HCT116 (cell line): ENCODE measurements at regions not wholly inside any gene's neighbourhood (a gene's known extent, or its start where the extent isn't known, plus 50 kb on each side); places are given as distances from the start of the nearest gene placed in this dataset.

Source experiments
- ATAC-seq: fragments of 200-7000 bp; cut with Tn5 transposase; 2 replicates; pipeline ENCODE4 v1.9.1; 2020; ENCODE audit warnings: mild to moderate bottlenecking, moderate library complexity
- BruUV-seq: library from RNA; stranded (reverse); fragments of 400-500 nt; replicated peaks from 2 replicates; lab custom pipeline; 2021; lab: Mats Ljungman, UMichigan
- CTCF ChIA-PET: fragments of 300-600 bp; sonication (Branson Sonifier 250); formaldehyde crosslinking; loops from one replicate; lab custom pipeline; 2021; ENCODE audit warnings: antibody characterized with exemption; lab: Charles Lee
- POLR2A ChIA-PET: fragments of 300-600, 350-600 bp; sonication (Branson Sonifier 250); formaldehyde crosslinking; loops from one replicate; lab custom pipeline; 2021; ENCODE audit warnings: antibody characterized with exemption; lab: Charles Lee
- RAD21 ChIA-PET, 2 experiments: fragments of 300-600 bp; sonication (Branson Sonifier 250); formaldehyde crosslinking; loops; one replicate each; lab custom pipeline; 2023; ENCODE audit warnings: low total read pairs in 2 of 2; ENCODE audit not compliant: uncharacterized antibody in 2 of 2, unreplicated experiment in 2 of 2, low non-redundant PET in 1 of 2; lab: Charles Lee
- DNase-seq: peaks from one replicate; pipeline ENCODE4 v3.0.0-alpha.2; 2010; ENCODE audit warnings: low read depth, low spot score
- H2AFZ ChIP-seq: fragments of 200-600 bp; shearing (Covaris generic), sonication (generic); 2 replicates; pipeline ENCODE4 v1.6.1; 2017; ENCODE audit warnings: low read depth, mixed run types, mixed read lengths, antibody characterized with exemption, low read length; ENCODE audit not compliant: poor library complexity, severe bottlenecking
- H3K27ac ChIP-seq: 2 replicates; pipeline ENCODE4 v1.5.1; 2012; ENCODE audit warnings: low read depth, low read length
- H3K27me3 ChIP-seq: fragments of 200-600 bp; sonication (generic); 2 replicates; pipeline ENCODE4 v1.6.1; 2016; ENCODE audit warnings: mixed run types, low read length, mixed read lengths; ENCODE audit not compliant: insufficient read depth
- H3K36me3 ChIP-seq, 2 experiments: fragments of 200-500 bp in 1 of 2; fragments of 200-600 bp in 1 of 2; sonication (Bioruptor generic) in 1 of 2; sonication (generic) in 1 of 2; 2 replicates each; pipeline versions ENCODE4 v1.5.1 to v1.6.1; 2014 to 2016; ENCODE audit warnings: low read length in 2 of 2, inconsistent platforms in 1 of 2, mixed read lengths in 1 of 2, mixed run types in 1 of 2; ENCODE audit not compliant: insufficient read depth in 2 of 2, control insufficient read depth in 1 of 2
- H3K4me1 ChIP-seq, 2 experiments: fragments of 200-600 bp in 1 of 2; sonication (generic) in 1 of 2; 2 replicates each; pipeline versions ENCODE4 v1.5.1 to v1.6.1; 2012 to 2017; ENCODE audit warnings: low read length in 2 of 2, inconsistent platforms in 1 of 2, mild to moderate bottlenecking in 1 of 2, mixed read lengths in 1 of 2, mixed run types in 1 of 2, moderate library complexity in 1 of 2; ENCODE audit not compliant: insufficient read depth in 2 of 2, control insufficient read depth in 1 of 2
- H3K4me2 ChIP-seq: fragments of 200-600 bp; sonication (generic); 2 replicates; pipeline ENCODE4 v1.6.1; 2017; ENCODE audit warnings: mixed run types, low read length, mixed read lengths
- H3K4me3 ChIP-seq, 2 experiments: fragments of 200-600 bp in 1 of 2; sonication (generic) in 1 of 2; replicated peaks in 1 of 2; 2 replicates each; pipeline ENCODE4 v1.5.1; 2011 to 2016; ENCODE audit warnings: low read length in 2 of 2, control low read depth in 1 of 2, low read depth in 1 of 2, mild to moderate bottlenecking in 1 of 2, mixed read lengths in 1 of 2, mixed run types in 1 of 2
- H3K79me2 ChIP-seq: fragments of 200-600 bp; sonication (generic); 2 replicates; pipeline ENCODE4 v1.6.1; 2017; ENCODE audit warnings: mild to moderate bottlenecking, mixed run types, low read length, moderate library complexity, mixed read lengths; ENCODE audit not compliant: insufficient read depth
- H3K9ac ChIP-seq: fragments of 200-600 bp; sonication (generic); 2 replicates; pipeline ENCODE4 v1.6.1; 2016; ENCODE audit warnings: low read length, mixed read lengths
- H3K9me2 ChIP-seq: fragments of 200-600 bp; sonication (generic), shearing (Covaris generic); 2 replicates; pipeline ENCODE4 v1.6.1; 2017; ENCODE audit warnings: mixed run types, mild to moderate bottlenecking, moderate library complexity; ENCODE audit not compliant: insufficient read depth
- H3K9me3 ChIP-seq, 2 experiments: fragments of 200-500 bp in 1 of 2; fragments of 200-600 bp in 1 of 2; sonication (Bioruptor generic) in 1 of 2; sonication (generic) in 1 of 2; 2 replicates each; pipeline ENCODE4 v1.6.1; 2014 to 2017; ENCODE audit warnings: low read length in 2 of 2, mixed read lengths in 2 of 2, inconsistent platforms in 1 of 2, low read depth in 1 of 2, mild to moderate bottlenecking in 1 of 2, mixed run types in 1 of 2, moderate library complexity in 1 of 2; ENCODE audit not compliant: control insufficient read depth in 1 of 2, insufficient read depth in 1 of 2
- H4K20me1 ChIP-seq: fragments of 200-600 bp; sonication (generic), shearing (Covaris generic); 2 replicates; pipeline ENCODE4 v1.6.1; 2017; ENCODE audit warnings: mixed run types, mild to moderate bottlenecking, moderate library complexity; ENCODE audit not compliant: insufficient read depth
- ELF1 ChIP-seq: IDR thresholded peaks from 2 replicates; pipeline ENCODE4 v1.6.1; 2012; ENCODE audit warnings: low read depth, borderline replicate concordance
- JUND ChIP-seq: IDR thresholded peaks from 2 replicates; pipeline ENCODE4 v1.6.1; 2012
- POLR2A ChIP-seq: IDR thresholded peaks from 2 replicates; pipeline ENCODE4 v1.7.0; 2011; ENCODE audit warnings: borderline replicate concordance; ENCODE audit not compliant: insufficient read depth, insufficient read length; ENCODE audit errors: extremely low read depth
- POLR2AphosphoS5 ChIP-seq: IDR thresholded peaks from 2 replicates; pipeline ENCODE4 v1.6.1; 2011; ENCODE audit warnings: mild to moderate bottlenecking, low read depth, low read length, moderate library complexity
- RAD21 ChIP-seq: IDR thresholded peaks from 2 replicates; pipeline ENCODE4 v1.6.1; 2012; ENCODE audit warnings: low read depth, mild to moderate bottlenecking
- SP1 ChIP-seq: IDR thresholded peaks from 2 replicates; pipeline ENCODE4 v1.6.1; 2012; ENCODE audit warnings: low read depth
- TCF7L2 ChIP-seq: IDR thresholded peaks from 2 replicates; pipeline ENCODE4 v1.7.0; 2011; ENCODE audit warnings: borderline replicate concordance, inconsistent platforms; ENCODE audit not compliant: insufficient read depth, insufficient read length; ENCODE audit errors: extremely low read depth
- YY1 ChIP-seq: IDR thresholded peaks from 2 replicates; pipeline ENCODE4 v1.6.1; 2011; ENCODE audit warnings: low read length, low read depth, moderate library complexity, mild to moderate bottlenecking; ENCODE audit not compliant: insufficient replicate concordance; ENCODE audit errors: extremely low read depth
- intact Hi-C: fragments of 100-400 bp; cut with micrococcal nuclease; formaldehyde crosslinking; loops from 2 replicates; pipeline ENCODE4 v1.10.0; 2022
- TF ChIP-seq, protein P1 (sequence below): IDR thresholded peaks from 2 replicates; pipeline ENCODE4 v1.6.1; 2012
- TF ChIP-seq, protein P2 (sequence below): IDR thresholded peaks from 2 replicates; pipeline ENCODE4 v1.6.1; 2012
- TF ChIP-seq, protein P3 (sequence below), 3 experiments: fragments of 200-600 bp in 1 of 3; sonication (generic) in 1 of 3; IDR thresholded peaks in 2 of 3; conservative IDR thresholded peaks in 1 of 3; 2 replicates each; pipeline ENCODE4 v1.5.1; 2012 to 2017; ENCODE audit warnings: low read depth in 2 of 3, low read length in 2 of 3, antibody characterized with exemption in 1 of 3, borderline replicate concordance in 1 of 3, control low read depth in 1 of 3, mild to moderate bottlenecking in 1 of 3, mixed read lengths in 1 of 3, mixed run types in 1 of 3, moderate library complexity in 1 of 3; ENCODE audit not compliant: insufficient read depth in 1 of 3
- TF ChIP-seq, protein P4 (sequence below): IDR thresholded peaks from 2 replicates; pipeline ENCODE4 v1.6.1; 2011; ENCODE audit warnings: mild to moderate bottlenecking, low read length, moderate library complexity; ENCODE audit not compliant: insufficient replicate concordance; ENCODE audit errors: extremely low read depth

DNA sequence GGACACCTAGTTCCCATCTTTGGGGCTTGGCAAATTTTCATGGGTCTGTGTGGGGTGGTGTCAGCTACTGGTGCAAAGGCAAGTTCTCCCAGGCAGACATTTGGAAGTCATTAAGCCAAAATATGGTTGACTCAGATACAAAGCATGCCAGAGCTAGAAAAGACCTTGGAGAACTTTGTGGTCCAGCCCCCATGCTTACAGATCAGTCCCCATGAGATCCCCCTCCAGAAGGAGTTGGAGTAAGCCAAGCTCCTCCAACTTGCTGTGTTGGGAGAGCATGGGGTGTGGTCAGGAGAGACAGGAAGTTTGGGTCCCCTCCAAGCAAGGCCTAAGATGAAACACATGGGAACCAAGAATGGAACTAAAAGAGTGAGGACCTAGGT, 224.5 kb downstream of the CYP26B1 start:
- no peak for ATAC-seq

DNA sequence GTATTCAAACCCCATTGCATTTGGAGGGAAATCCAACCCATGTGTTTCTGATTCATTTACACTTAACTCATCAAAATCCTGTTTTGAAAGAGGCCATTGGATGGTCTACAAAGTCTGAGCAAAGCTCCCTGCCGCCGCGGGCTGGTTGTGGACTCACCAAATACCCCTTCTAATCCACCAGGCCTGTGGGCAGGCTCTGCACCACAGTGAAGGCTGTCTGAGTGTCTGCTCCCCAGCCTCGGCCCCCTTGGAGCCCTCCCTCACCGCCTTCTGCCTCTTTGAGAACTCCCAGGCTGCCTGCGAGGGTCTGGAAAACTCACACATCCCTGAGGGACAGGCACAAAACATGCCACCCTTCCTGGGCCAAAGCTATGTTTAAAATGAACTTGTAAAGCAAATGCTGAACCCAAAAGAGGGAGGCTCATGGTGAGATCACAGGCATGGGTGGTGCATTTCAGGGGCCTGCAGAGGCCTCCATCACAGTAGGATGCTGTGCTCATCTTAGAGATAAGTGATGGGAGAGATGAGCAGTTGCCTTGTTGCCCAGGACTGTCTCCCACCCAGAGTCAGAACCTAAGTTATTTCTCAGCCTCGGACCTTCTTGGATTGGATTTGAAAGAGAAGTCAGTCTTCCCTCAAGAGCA, 225.0 kb downstream of the CYP26B1 start:
- ChIA-PET CTCF (interaction anchor here (2.0 to 3.3 kb wide), 4 partner anchors 11 to 657 kb away, joined by 7 to 39 read pairs (median 20); no protein-coding TSS in a partner anchor), POLR2A (no interaction called here)
- TF ChIP-seq, protein P1, sequence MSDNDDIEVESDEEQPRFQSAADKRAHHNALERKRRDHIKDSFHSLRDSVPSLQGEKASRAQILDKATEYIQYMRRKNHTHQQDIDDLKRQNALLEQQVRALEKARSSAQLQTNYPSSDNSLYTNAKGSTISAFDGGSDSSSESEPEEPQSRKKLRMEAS = no peak
- TF ChIP-seq, protein P2, sequence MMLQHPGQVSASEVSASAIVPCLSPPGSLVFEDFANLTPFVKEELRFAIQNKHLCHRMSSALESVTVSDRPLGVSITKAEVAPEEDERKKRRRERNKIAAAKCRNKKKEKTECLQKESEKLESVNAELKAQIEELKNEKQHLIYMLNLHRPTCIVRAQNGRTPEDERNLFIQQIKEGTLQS = no peak
- TF ChIP-seq YY1 = no peak
- no peak for TF ChIP-seq SP1
- TF ChIP-seq, protein P3, sequence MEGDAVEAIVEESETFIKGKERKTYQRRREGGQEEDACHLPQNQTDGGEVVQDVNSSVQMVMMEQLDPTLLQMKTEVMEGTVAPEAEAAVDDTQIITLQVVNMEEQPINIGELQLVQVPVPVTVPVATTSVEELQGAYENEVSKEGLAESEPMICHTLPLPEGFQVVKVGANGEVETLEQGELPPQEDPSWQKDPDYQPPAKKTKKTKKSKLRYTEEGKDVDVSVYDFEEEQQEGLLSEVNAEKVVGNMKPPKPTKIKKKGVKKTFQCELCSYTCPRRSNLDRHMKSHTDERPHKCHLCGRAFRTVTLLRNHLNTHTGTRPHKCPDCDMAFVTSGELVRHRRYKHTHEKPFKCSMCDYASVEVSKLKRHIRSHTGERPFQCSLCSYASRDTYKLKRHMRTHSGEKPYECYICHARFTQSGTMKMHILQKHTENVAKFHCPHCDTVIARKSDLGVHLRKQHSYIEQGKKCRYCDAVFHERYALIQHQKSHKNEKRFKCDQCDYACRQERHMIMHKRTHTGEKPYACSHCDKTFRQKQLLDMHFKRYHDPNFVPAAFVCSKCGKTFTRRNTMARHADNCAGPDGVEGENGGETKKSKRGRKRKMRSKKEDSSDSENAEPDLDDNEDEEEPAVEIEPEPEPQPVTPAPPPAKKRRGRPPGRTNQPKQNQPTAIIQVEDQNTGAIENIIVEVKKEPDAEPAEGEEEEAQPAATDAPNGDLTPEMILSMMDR (IDR thresholded peaks at IDR 0.05 in 2 of 3, conservative IDR thresholded peaks at IDR 0.05 in 1 of 3; ENCODE audit: borderline replicate concordance in 1 of 3, insufficient read depth in 1 of 3, low read depth in 2 of 3, low read length in 2 of 3) = no peak
- TF ChIP-seq JUND = no peak
- TF ChIP-seq POLR2AphosphoS5 = no peak
- TF ChIP-seq TCF7L2 = no peak
- TF ChIP-seq RAD21 = no peak
- TF ChIP-seq, protein P4, sequence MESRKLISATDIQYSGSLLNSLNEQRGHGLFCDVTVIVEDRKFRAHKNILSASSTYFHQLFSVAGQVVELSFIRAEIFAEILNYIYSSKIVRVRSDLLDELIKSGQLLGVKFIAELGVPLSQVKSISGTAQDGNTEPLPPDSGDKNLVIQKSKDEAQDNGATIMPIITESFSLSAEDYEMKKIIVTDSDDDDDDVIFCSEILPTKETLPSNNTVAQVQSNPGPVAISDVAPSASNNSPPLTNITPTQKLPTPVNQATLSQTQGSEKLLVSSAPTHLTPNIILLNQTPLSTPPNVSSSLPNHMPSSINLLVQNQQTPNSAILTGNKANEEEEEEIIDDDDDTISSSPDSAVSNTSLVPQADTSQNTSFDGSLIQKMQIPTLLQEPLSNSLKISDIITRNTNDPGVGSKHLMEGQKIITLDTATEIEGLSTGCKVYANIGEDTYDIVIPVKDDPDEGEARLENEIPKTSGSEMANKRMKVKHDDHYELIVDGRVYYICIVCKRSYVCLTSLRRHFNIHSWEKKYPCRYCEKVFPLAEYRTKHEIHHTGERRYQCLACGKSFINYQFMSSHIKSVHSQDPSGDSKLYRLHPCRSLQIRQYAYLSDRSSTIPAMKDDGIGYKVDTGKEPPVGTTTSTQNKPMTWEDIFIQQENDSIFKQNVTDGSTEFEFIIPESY = no peak
- no peak for TF ChIP-seq POLR2A
- no peak for TF ChIP-seq ELF1

More for the DNA sequence above, 224.5 kb downstream of the CYP26B1 start:
- no peaks in the 10 kb centered on the region for H3K27me3 ChIP-seq
- no peak overlapping the region for H3K9ac ChIP-seq
- H3K4me2 ChIP-seq = no peak overlapping the region
- CTCF ChIA-PET = interaction anchor here (1.3 to 3.3 kb wide), 14 partner anchors 10 to 823 kb away, joined by 3 to 39 read pairs (median 7); partner anchors contain the start of gene CYP26B1
- no peak overlapping the region for H3K4me3 ChIP-seq
- H3K36me3 ChIP-seq = no peaks in the 10 kb centered on the region
- peaks cover 0 to 7% of the 10 kb centered on the region in 2 experiments; a peak in 1 of 4 replicates for H3K4me1 ChIP-seq
- no peaks in the 10 kb centered on the region for H3K79me2 ChIP-seq
- no TSS peak for BruUV-seq
- no peaks in the 10 kb centered on the region for H3K9me2 ChIP-seq
- RAD21 ChIA-PET = interaction anchor here in 1 of 2 experiments (2.7 kb wide), 1 partner anchor 227 kb away, joined by 14 read pairs; no protein-coding TSS in a partner anchor
- no peak for DNase-seq
- POLR2A ChIA-PET = interaction anchor here (1.2 kb wide), 1 partner anchor 222 kb away, joined by 3 read pairs; no protein-coding TSS in a partner anchor
- no peak overlapping the region for H2AFZ ChIP-seq
- no peak overlapping the region for H3K27ac ChIP-seq
- no peaks in the 10 kb centered on the region for H4K20me1 ChIP-seq
- H3K9me3 ChIP-seq = no peaks in the 10 kb centered on the region
- intact Hi-C loops = loop anchor here (5.0 kb wide), 3 partner anchors 121 to 824 kb away; no protein-coding TSS in a partner anchor
- no peak for TF ChIP-seq TCF7L2
- no peak for TF ChIP-seq POLR2AphosphoS5
- TF ChIP-seq POLR2A = no peak

More for the DNA sequence above, 225.0 kb downstream of the CYP26B1 start:
- Histone ChIP-seq H3K36me3 (no peaks in the 10 kb centered on the region), H3K4me2 (no peak overlapping the region), H3K9ac (no peak overlapping the region), H3K9me3 (no peaks in the 10 kb centered on the region), H3K9me2 (no peaks in the 10 kb centered on the region), H3K27me3 (no peaks in the 10 kb centered on the region), H3K4me1 (peaks cover 0 to 7% of the 10 kb centered on the region in 2 experiments; a peak in 1 of 4 replicates), H3K4me3 (no peak overlapping the region), H2AFZ (no peak overlapping the region), H4K20me1 (no peaks in the 10 kb centered on the region), H3K27ac (no peak overlapping the region), H3K79me2 (no peaks in the 10 kb centered on the region)
- no peak for ATAC-seq
- intact Hi-C loops = loop anchor here (5.0 kb wide), 3 partner anchors 120 to 825 kb away; no protein-coding TSS in a partner anchor
- DNase-seq = no peak
- no TSS peak for BruUV-seq
- RAD21 ChIA-PET = interaction anchor here in 1 of 2 experiments (2.7 kb wide), 1 partner anchor 228 kb away, joined by 14 read pairs; no protein-coding TSS in a partner anchor
